HepG2 (cell line): ENCODE measurements at regions not wholly inside any gene's neighbourhood (a gene's known extent, or its start where the extent isn't known, plus 50 kb on each side); places are given as distances from the start of the nearest gene placed in this dataset.

Experiments used
- ATAC-seq: fragments of 200-7000 bp; cut with Tn5 transposase; 3 replicates; pipeline ENCODE4 v1.9.1; 2020; ENCODE audit warnings: mild to moderate bottlenecking, moderate library complexity
- BruUV-seq: library from RNA; stranded (reverse); fragments of 400-500 nt; replicated peaks from 2 replicates; lab custom pipeline; 2021; lab: Mats Ljungman, UMichigan
- CTCF ChIA-PET: fragments of 300-600 bp; formaldehyde crosslinking; extraction: SDS; loops from one replicate; lab custom pipeline; 2021; ENCODE audit warnings: low total read pairs, inconsistent platforms, low intra/inter-chr PET ratio; lab: Yijun Ruan, JAX
- POLR2A ChIA-PET: fragments of 350-600 bp; sonication (Branson Sonifier 250); formaldehyde crosslinking; loops from one replicate; lab custom pipeline; 2020; ENCODE audit warnings: antibody characterized with exemption, inconsistent platforms; lab: Yijun Ruan, JAX
- DNase-seq: peaks from one replicate; pipeline ENCODE4 v3.0.0-alpha.2; 2015; ENCODE audit warnings: low spot score
- FAIRE-seq: peaks from 3 replicates; lab custom pipeline; 2011; peaks lifted over from hg19 to GRCh38; lab: Jason Lieb, UNC
- H2AFZ ChIP-seq: one replicate; pipeline ENCODE4 v1.6.1; 2011; ENCODE audit warnings: low read length, inconsistent platforms
- H3K27ac ChIP-seq: fragments of 300-600 bp; 3 replicates; pipeline ENCODE4 v1.8.0; 2011; ENCODE audit warnings: mixed run types, mild to moderate bottlenecking, mixed read lengths, low read length, inconsistent platforms; ENCODE audit not compliant: insufficient read depth; ENCODE audit errors: extremely low read length
- H3K27me3 ChIP-seq, 2 experiments: fragments of 200-600 bp in 1 of 2; 2 replicates in 1 of 2; 3 replicates in 1 of 2; pipeline versions ENCODE4 v1.6.0 to v1.8.0; 2011; ENCODE audit warnings: low read length in 2 of 2, mild to moderate bottlenecking in 2 of 2, moderate library complexity in 2 of 2, inconsistent platforms in 1 of 2; ENCODE audit not compliant: insufficient read depth in 2 of 2, control insufficient read depth in 1 of 2
- H3K36me3 ChIP-seq, 2 experiments: fragments of 200-600 bp in 1 of 2; replicated peaks in 1 of 2; 2 replicates in 1 of 2; 3 replicates in 1 of 2; pipeline versions ENCODE4 v1.5.1 to v1.8.0; 2011; ENCODE audit warnings: low read length in 2 of 2, inconsistent platforms in 1 of 2; ENCODE audit not compliant: insufficient read depth in 2 of 2, control insufficient read depth in 1 of 2
- H3K4me1 ChIP-seq: 2 replicates; pipeline ENCODE4 v1.5.1; 2012; ENCODE audit warnings: low read length, inconsistent platforms; ENCODE audit not compliant: insufficient read depth
- H3K4me2 ChIP-seq: 2 replicates; pipeline ENCODE4 v1.6.0; 2011; ENCODE audit warnings: low read depth, low read length, inconsistent platforms
- H3K4me3 ChIP-seq, 3 experiments: fragments of 200-600 bp in 1 of 3; sonication (generic), shearing (Covaris generic) in 1 of 3; replicated peaks in 1 of 3; 2 replicates each; pipeline ENCODE4 v1.5.1; 2011 to 2016; ENCODE audit warnings: low read length in 3 of 3, inconsistent platforms in 2 of 3, low read depth in 2 of 3, mild to moderate bottlenecking in 2 of 3, control low read depth in 1 of 3, mixed read lengths in 1 of 3; ENCODE audit not compliant: insufficient read depth in 1 of 3
- H3K79me2 ChIP-seq: one replicate; pipeline ENCODE4 v1.6.1; 2011; ENCODE audit warnings: low read length, inconsistent platforms; ENCODE audit not compliant: insufficient read depth
- H3K9ac ChIP-seq: 2 replicates; pipeline ENCODE4 v1.6.0; 2011; ENCODE audit warnings: mild to moderate bottlenecking, low read depth, low read length, inconsistent platforms; ENCODE audit not compliant: insufficient read depth
- H3K9me3 ChIP-seq: 2 replicates; pipeline ENCODE4 v1.5.1; 2012; ENCODE audit warnings: mild to moderate bottlenecking, low read length
- H4K20me1 ChIP-seq: 2 replicates; pipeline ENCODE4 v1.6.0; 2011; ENCODE audit warnings: inconsistent platforms, mild to moderate bottlenecking, low read length, moderate library complexity; ENCODE audit not compliant: insufficient read depth
- ZNF432 ChIP-seq: sonication (generic); formaldehyde crosslinking; IDR thresholded peaks from 2 replicates; pipeline ENCODE4 v1.5.0; 2020; ENCODE audit warnings: missing genetic modification reagents, mild to moderate bottlenecking, borderline replicate concordance
- WGBS: methylation state at CpG from one replicate; pipeline ENCODE4 v1.1.6; 2017; ENCODE audit warnings: low lambda C conversion rate; 5-methylcytosine and 5-hydroxymethylcytosine counted together
- in situ Hi-C: cut with HindIII; loops from 2 replicates; pipeline ENCODE4 v1.10.0; 2017; ENCODE audit warnings: low pct_unique_long_range_greater_than_20kb; ENCODE audit not compliant: extremely low pct_ligation_motif_present
- intact Hi-C: fragments of 100-400 bp; cut with micrococcal nuclease; formaldehyde crosslinking; loops from one replicate; pipeline ENCODE4 v1.10.0; 2022; ENCODE audit not compliant: unreplicated experiment
- TF ChIP-seq, protein P1 (sequence below): sonication (generic); formaldehyde crosslinking; conservative IDR thresholded peaks from 2 replicates; pipeline ENCODE4 v1.4.0; 2020; ENCODE audit warnings: missing genetic modification reagents
- TF ChIP-seq, protein P2 (sequence below): sonication (generic); formaldehyde crosslinking; IDR thresholded peaks from 2 replicates; pipeline ENCODE4 v1.4.0; 2020; ENCODE audit warnings: missing genetic modification reagents, borderline replicate concordance
- TF ChIP-seq, protein P3 (sequence below): sonication (generic); formaldehyde crosslinking; IDR thresholded peaks from 2 replicates; pipeline ENCODE4; 2020; ENCODE audit warnings: missing genetic modification reagents, mild to moderate bottlenecking, borderline replicate concordance

DNA sequence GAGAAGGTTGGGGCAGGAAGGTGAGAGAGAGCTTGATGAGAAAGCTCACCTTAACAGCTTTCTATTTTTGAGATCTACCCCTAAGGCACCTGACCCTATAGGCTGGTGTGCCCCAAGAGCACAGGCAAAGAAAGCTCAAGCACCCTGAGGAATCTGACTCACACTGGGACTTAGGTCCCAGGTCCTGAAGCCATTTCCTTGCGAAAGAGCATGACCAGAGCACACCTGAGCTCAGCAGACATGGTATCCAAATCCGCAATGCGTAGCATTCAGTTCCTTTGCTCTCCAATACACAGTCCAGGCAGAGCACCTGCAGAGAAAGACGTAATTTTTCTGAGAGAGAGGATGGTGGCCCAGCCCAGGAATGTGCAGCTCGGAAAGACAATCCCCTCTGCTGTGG is 112.1 kb upstream of the LPP start:
- no peak overlapping the region for H3K4me2 ChIP-seq
- CTCF ChIA-PET, result no interaction called here
- DNase-seq, result no peak
- TF ChIP-seq, protein P1, sequence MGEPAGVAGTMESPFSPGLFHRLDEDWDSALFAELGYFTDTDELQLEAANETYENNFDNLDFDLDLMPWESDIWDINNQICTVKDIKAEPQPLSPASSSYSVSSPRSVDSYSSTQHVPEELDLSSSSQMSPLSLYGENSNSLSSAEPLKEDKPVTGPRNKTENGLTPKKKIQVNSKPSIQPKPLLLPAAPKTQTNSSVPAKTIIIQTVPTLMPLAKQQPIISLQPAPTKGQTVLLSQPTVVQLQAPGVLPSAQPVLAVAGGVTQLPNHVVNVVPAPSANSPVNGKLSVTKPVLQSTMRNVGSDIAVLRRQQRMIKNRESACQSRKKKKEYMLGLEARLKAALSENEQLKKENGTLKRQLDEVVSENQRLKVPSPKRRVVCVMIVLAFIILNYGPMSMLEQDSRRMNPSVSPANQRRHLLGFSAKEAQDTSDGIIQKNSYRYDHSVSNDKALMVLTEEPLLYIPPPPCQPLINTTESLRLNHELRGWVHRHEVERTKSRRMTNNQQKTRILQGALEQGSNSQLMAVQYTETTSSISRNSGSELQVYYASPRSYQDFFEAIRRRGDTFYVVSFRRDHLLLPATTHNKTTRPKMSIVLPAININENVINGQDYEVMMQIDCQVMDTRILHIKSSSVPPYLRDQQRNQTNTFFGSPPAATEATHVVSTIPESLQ (CRISPR knock-in tag), result no peak
- TF ChIP-seq, protein P2, sequence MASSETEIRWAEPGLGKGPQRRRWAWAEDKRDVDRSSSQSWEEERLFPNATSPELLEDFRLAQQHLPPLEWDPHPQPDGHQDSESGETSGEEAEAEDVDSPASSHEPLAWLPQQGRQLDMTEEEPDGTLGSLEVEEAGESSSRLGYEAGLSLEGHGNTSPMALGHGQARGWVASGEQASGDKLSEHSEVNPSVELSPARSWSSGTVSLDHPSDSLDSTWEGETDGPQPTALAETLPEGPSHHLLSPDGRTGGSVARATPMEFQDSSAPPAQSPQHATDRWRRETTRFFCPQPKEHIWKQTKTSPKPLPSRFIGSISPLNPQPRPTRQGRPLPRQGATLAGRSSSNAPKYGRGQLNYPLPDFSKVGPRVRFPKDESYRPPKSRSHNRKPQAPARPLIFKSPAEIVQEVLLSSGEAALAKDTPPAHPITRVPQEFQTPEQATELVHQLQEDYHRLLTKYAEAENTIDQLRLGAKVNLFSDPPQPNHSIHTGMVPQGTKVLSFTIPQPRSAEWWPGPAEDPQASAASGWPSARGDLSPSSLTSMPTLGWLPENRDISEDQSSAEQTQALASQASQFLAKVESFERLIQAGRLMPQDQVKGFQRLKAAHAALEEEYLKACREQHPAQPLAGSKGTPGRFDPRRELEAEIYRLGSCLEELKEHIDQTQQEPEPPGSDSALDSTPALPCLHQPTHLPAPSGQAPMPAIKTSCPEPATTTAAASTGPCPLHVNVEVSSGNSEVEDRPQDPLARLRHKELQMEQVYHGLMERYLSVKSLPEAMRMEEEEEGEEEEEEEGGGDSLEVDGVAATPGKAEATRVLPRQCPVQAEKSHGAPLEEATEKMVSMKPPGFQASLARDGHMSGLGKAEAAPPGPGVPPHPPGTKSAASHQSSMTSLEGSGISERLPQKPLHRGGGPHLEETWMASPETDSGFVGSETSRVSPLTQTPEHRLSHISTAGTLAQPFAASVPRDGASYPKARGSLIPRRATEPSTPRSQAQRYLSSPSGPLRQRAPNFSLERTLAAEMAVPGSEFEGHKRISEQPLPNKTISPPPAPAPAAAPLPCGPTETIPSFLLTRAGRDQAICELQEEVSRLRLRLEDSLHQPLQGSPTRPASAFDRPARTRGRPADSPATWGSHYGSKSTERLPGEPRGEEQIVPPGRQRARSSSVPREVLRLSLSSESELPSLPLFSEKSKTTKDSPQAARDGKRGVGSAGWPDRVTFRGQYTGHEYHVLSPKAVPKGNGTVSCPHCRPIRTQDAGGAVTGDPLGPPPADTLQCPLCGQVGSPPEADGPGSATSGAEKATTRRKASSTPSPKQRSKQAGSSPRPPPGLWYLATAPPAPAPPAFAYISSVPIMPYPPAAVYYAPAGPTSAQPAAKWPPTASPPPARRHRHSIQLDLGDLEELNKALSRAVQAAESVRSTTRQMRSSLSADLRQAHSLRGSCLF (CRISPR knock-in tag), result no peak
- no peak for TF ChIP-seq ZNF432
- TF ChIP-seq, protein P3, sequence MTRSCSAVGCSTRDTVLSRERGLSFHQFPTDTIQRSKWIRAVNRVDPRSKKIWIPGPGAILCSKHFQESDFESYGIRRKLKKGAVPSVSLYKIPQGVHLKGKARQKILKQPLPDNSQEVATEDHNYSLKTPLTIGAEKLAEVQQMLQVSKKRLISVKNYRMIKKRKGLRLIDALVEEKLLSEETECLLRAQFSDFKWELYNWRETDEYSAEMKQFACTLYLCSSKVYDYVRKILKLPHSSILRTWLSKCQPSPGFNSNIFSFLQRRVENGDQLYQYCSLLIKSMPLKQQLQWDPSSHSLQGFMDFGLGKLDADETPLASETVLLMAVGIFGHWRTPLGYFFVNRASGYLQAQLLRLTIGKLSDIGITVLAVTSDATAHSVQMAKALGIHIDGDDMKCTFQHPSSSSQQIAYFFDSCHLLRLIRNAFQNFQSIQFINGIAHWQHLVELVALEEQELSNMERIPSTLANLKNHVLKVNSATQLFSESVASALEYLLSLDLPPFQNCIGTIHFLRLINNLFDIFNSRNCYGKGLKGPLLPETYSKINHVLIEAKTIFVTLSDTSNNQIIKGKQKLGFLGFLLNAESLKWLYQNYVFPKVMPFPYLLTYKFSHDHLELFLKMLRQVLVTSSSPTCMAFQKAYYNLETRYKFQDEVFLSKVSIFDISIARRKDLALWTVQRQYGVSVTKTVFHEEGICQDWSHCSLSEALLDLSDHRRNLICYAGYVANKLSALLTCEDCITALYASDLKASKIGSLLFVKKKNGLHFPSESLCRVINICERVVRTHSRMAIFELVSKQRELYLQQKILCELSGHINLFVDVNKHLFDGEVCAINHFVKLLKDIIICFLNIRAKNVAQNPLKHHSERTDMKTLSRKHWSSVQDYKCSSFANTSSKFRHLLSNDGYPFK (CRISPR knock-in tag), result no peak
- TF ChIP-seq, all 625 proteins: peak for 0
- H3K4me3 ChIP-seq, result no peak overlapping the region
- no peaks in the 10 kb centered on the region for H3K9me3 ChIP-seq
- no peaks in the 10 kb centered on the region for H3K36me3 ChIP-seq
- in situ Hi-C loops, result loop anchor here (10.0 kb wide), 1 partner anchor 913 kb away; no protein-coding TSS in a partner anchor
- BruUV-seq, result no TSS peak
- peaks cover 50% of the 10 kb centered on the region for H3K4me1 ChIP-seq
- WGBS, result 94% methylated on average over 5 of the region's 5 CpGs
- no peaks in the 10 kb centered on the region for H3K27me3 ChIP-seq
- no peak overlapping the region for H2AFZ ChIP-seq
- no peaks in the 10 kb centered on the region for H3K79me2 ChIP-seq
- intact Hi-C loops, result no loop called here
- FAIRE-seq (no peak), ATAC-seq (no peak)
- no peak overlapping the region for H3K27ac ChIP-seq
- no peak overlapping the region for H3K9ac ChIP-seq
- POLR2A ChIA-PET, result no interaction called here
- H4K20me1 ChIP-seq, result no peaks in the 10 kb centered on the region
